Heart left ventricle (tissue), 13 donors: ENCODE measurements at regions not wholly inside any gene's neighbourhood (a gene's known extent, or its start where the extent isn't known, plus 50 kb on each side); places are given as distances from the start of the nearest gene placed in this dataset.

Experiments used
- POLR2A ChIP-seq, 2 donors: fragments of 450-650 bp; IDR thresholded peaks; one replicate each; pipeline ENCODE4 v1.6.1; 2017; ENCODE audit warnings: antibody characterized with exemption in 2 of 2, mild to moderate bottlenecking in 2 of 2, moderate library complexity in 2 of 2
- TF ChIP-seq, protein P1 (sequence below), 12 donors: fragments of 200-600 bp; sonication (generic) in 4 of 12; IDR thresholded peaks; one replicate each; pipeline versions ENCODE4 v1.5.0 to v1.8.0; 2018 to 2022; ENCODE audit warnings: antibody characterized with exemption in 12 of 12, mild to moderate bottlenecking in 5 of 12
- donor health status: ischemic (EF 13 %, LVEDD 7.1; RV severe dilation, severe dysfunction).
- donor health status: DM: no; HTN: yes; CAD: no.
- donor health status: DM: no; HTN: no; CAD: no.
- donor health status: ischemic (EF 25% LVEDD 6.9; RV normal size, moderate dysfunction).
- donor health status: ischemic (EF 25% LVEDD 5.7; RV mildly dilated, moderate dysfunction).
- donor health status: ischemic (EF 35%, LVEDD 5.7; RV mildly dilated, moderate dysfunction).
- donor health status: nonischemic (EF 11% LVEDD 7.7; RV severe dilation, severe dysfunction).
- donor health status: DM: yes; HTN: yes; CAD: no.
- donor health status: PGD.
- donor health status: ischemic (EF 29% LVEDD 5.4; RV normal size, mild dysfunction).
- donor health status: nonischemic (EF 23%, LVEDD 6.1; RV moderate dilation, normal function).

DNA sequence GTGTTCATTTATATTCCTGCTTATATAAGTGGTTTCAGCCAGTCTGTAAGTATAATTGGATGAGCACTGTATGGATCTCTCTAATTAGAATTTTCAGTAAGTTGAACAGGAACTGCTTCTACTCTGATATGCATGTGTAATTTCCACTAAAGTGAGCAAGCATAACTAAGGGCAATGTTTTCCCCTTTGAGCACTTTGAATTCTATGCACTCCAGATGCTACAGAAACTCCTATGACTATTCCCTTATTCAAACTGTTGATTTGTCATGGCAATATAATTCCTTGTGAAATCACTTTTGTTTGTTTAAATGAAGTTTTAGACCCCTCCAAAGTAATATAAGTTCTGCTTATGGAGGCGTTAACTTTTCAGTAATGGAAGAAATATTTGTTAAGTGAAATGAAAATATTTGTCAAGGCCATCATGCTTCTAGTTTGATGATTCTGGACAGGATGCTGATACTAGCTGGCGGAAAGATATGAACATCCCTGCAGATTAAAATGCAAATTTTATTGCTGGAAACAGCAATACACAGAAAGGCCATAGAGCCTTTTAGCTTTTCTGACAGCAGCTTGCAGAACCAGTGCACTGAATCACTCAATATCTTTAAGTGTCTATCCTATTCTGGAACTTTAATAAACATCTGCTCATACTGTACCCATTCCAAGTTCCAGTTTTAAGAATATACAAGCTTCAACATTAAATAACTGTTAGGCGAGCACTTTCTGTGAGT, 1460.8 kb downstream of the RAPGEF2 start:
- TF ChIP-seq, protein P1, sequence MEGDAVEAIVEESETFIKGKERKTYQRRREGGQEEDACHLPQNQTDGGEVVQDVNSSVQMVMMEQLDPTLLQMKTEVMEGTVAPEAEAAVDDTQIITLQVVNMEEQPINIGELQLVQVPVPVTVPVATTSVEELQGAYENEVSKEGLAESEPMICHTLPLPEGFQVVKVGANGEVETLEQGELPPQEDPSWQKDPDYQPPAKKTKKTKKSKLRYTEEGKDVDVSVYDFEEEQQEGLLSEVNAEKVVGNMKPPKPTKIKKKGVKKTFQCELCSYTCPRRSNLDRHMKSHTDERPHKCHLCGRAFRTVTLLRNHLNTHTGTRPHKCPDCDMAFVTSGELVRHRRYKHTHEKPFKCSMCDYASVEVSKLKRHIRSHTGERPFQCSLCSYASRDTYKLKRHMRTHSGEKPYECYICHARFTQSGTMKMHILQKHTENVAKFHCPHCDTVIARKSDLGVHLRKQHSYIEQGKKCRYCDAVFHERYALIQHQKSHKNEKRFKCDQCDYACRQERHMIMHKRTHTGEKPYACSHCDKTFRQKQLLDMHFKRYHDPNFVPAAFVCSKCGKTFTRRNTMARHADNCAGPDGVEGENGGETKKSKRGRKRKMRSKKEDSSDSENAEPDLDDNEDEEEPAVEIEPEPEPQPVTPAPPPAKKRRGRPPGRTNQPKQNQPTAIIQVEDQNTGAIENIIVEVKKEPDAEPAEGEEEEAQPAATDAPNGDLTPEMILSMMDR (IDR thresholded peaks at IDR 0.05): no peak
- no peak for TF ChIP-seq POLR2A (IDR thresholded peaks at IDR 0.05)
